HepG2 (cell line): ENCODE measurements at regions not wholly inside any gene's neighbourhood (a gene's known extent, or its start where the extent isn't known, plus 50 kb on each side); places are given as distances from the start of the nearest gene placed in this dataset.

ENCODE experiments used
- NR2F1 ChIP-seq, 2 experiments: fragments of 450-650 bp in 1 of 2; formaldehyde crosslinking in 1 of 2; IDR thresholded peaks; 2 replicates each; pipeline versions ENCODE4 v1.5.0 to v1.6.1; 2016 to 2020; ENCODE audit warnings: mild to moderate bottlenecking in 1 of 2, missing compliant biosample characterization in 1 of 2, missing genetic modification reagents in 1 of 2, moderate library complexity in 1 of 2
- PLRG1 ChIP-seq: fragments of 450-650 bp; conservative IDR thresholded peaks from 2 replicates; pipeline ENCODE4 v1.6.1; 2016
- ZBTB10 ChIP-seq: sonication (generic); formaldehyde crosslinking; IDR thresholded peaks from 2 replicates; pipeline ENCODE4 v1.4.0; 2020; ENCODE audit warnings: missing genetic modification reagents, borderline replicate concordance
- ZMYM2 ChIP-seq: sonication (generic); formaldehyde crosslinking; IDR thresholded peaks from 2 replicates; pipeline ENCODE4 v1.8.0; 2022; ENCODE audit warnings: mild to moderate bottlenecking, missing genetic modification reagents
- ZNF292 ChIP-seq: sonication (generic); formaldehyde crosslinking; IDR thresholded peaks from 2 replicates; pipeline ENCODE4 v1.8.1; 2022; ENCODE audit warnings: mild to moderate bottlenecking, low read depth, missing genetic modification reagents, borderline replicate concordance
- ZNF407 ChIP-seq: sonication (generic); formaldehyde crosslinking; IDR thresholded peaks from one replicate; pipeline ENCODE4 v1.5.1; 2020; ENCODE audit warnings: mild to moderate bottlenecking, missing genetic modification reagents; ENCODE audit errors: not compliant biosample characterization
- ZNF644 ChIP-seq: IDR thresholded peaks from 2 replicates; pipeline ENCODE4 v1.6.1; 2016; ENCODE audit warnings: low read depth
- ZNF772 ChIP-seq: sonication (generic); formaldehyde crosslinking; IDR thresholded peaks from 2 replicates; pipeline ENCODE4 v1.5.0; 2020; ENCODE audit warnings: mild to moderate bottlenecking, missing genetic modification reagents
- ZSCAN29 ChIP-seq: sonication (generic); formaldehyde crosslinking; conservative IDR thresholded peaks from 2 replicates; pipeline ENCODE4 v1.4.0; 2020; ENCODE audit warnings: mild to moderate bottlenecking, missing genetic modification reagents
- ZSCAN5A ChIP-seq: sonication (generic); formaldehyde crosslinking; IDR thresholded peaks from 2 replicates; pipeline ENCODE4 v1.8.0; 2022; ENCODE audit warnings: mild to moderate bottlenecking, missing genetic modification reagents, borderline replicate concordance
- TF ChIP-seq, protein P1 (sequence below): sonication (generic); formaldehyde crosslinking; conservative IDR thresholded peaks from 2 replicates; pipeline ENCODE4 v1.5.0; 2020; ENCODE audit warnings: missing genetic modification reagents
- TF ChIP-seq, protein P2 (sequence below): sonication (generic); formaldehyde crosslinking; IDR thresholded peaks from 2 replicates; pipeline ENCODE4 v1.8.1; 2023; ENCODE audit warnings: missing genetic modification reagents, inconsistent platforms, borderline replicate concordance

- peak in 1 of 2 experiments; percentile 61; a peak in 1 of 4 replicates for TF ChIP-seq NR2F1 (CRISPR knock-in tag; IDR thresholded peaks at IDR 0.05)
- TF ChIP-seq ZSCAN29 = peak; percentile 44; the same call in 1 of the 2 replicates
- peak; percentile 88; the same call in 1 of the 2 replicates for TF ChIP-seq ZBTB10
- no peak for TF ChIP-seq ZSCAN5A
- TF ChIP-seq, protein P1, sequence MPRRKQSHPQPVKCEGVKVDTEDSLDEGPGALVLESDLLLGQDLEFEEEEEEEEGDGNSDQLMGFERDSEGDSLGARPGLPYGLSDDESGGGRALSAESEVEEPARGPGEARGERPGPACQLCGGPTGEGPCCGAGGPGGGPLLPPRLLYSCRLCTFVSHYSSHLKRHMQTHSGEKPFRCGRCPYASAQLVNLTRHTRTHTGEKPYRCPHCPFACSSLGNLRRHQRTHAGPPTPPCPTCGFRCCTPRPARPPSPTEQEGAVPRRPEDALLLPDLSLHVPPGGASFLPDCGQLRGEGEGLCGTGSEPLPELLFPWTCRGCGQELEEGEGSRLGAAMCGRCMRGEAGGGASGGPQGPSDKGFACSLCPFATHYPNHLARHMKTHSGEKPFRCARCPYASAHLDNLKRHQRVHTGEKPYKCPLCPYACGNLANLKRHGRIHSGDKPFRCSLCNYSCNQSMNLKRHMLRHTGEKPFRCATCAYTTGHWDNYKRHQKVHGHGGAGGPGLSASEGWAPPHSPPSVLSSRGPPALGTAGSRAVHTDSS = no peak
- TF ChIP-seq ZMYM2 (CRISPR knock-in tag) = no peak
- peak; percentile 76 for TF ChIP-seq ZNF644 (CRISPR knock-in tag)
- no peak for TF ChIP-seq PLRG1
- 0 out of 2 replicates have a peak, but pooled peaks have one; percentile 27 for TF ChIP-seq ZNF772
- TF ChIP-seq, protein P2, sequence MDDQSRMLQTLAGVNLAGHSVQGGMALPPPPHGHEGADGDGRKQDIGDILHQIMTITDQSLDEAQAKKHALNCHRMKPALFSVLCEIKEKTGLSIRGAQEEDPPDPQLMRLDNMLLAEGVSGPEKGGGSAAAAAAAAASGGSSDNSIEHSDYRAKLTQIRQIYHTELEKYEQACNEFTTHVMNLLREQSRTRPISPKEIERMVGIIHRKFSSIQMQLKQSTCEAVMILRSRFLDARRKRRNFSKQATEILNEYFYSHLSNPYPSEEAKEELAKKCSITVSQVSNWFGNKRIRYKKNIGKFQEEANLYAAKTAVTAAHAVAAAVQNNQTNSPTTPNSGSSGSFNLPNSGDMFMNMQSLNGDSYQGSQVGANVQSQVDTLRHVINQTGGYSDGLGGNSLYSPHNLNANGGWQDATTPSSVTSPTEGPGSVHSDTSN (CRISPR knock-in tag) = no peak
- no peak for TF ChIP-seq ZNF407
- peak; percentile 88 for TF ChIP-seq ZNF292 (CRISPR knock-in tag)
Observed at GRCh38 chr5:38148021-38148625, 110.2 kb upstream of the EGFLAM start (continued).
